HepG2 (cell line): ENCODE measurements at regions not wholly inside any gene's neighbourhood (a gene's known extent, or its start where the extent isn't known, plus 50 kb on each side); places are given as distances from the start of the nearest gene placed in this dataset.

ENCODE experiments used
- ETV5 ChIP-seq: IDR thresholded peaks from 2 replicates; pipeline ENCODE4 v1.6.1; 2018; ENCODE audit warnings: missing biosample characterization, missing genetic modification reagents, inconsistent platforms, borderline replicate concordance
- HHEX ChIP-seq: IDR thresholded peaks from 2 replicates; pipeline ENCODE4 v1.6.1; 2016; ENCODE audit warnings: control low read depth
- HNF4A ChIP-seq: sonication (generic); formaldehyde crosslinking; IDR thresholded peaks from 2 replicates; pipeline ENCODE4 v1.4.0; 2020; ENCODE audit warnings: missing genetic modification reagents
- JUN ChIP-seq: sonication (generic); formaldehyde crosslinking; IDR thresholded peaks from 2 replicates; pipeline ENCODE4 v1.4.0; 2020; ENCODE audit warnings: mild to moderate bottlenecking, missing genetic modification reagents
- KIAA2018 ChIP-seq: sonication (generic); formaldehyde crosslinking; IDR thresholded peaks from 2 replicates; pipeline ENCODE4 v1.5.0; 2020; ENCODE audit warnings: mild to moderate bottlenecking, missing genetic modification reagents, borderline replicate concordance
- NFKB2 ChIP-seq: sonication (generic); formaldehyde crosslinking; IDR thresholded peaks from 2 replicates; pipeline ENCODE4 v1.4.0; 2020; ENCODE audit warnings: missing genetic modification reagents, borderline replicate concordance
- NR2F2 ChIP-seq: IDR thresholded peaks from 2 replicates; pipeline ENCODE4 v1.6.1; 2012; ENCODE audit warnings: low read depth, inconsistent platforms, borderline replicate concordance
- POGZ ChIP-seq: sonication (generic); formaldehyde crosslinking; IDR thresholded peaks from 2 replicates; pipeline ENCODE4 v1.4.0; 2020; ENCODE audit warnings: mild to moderate bottlenecking, missing genetic modification reagents
- SOX13 ChIP-seq, 3 experiments: fragments of 450-650 bp in 1 of 3; sonication (generic) in 1 of 3; formaldehyde crosslinking in 1 of 3; IDR thresholded peaks in 2 of 3; conservative IDR thresholded peaks in 1 of 3; 2 replicates each; pipeline versions ENCODE4 v1.5.0 to v1.6.1; 2016 to 2020; ENCODE audit warnings: antibody characterized with exemption in 1 of 3, mild to moderate bottlenecking in 1 of 3, missing compliant biosample characterization in 1 of 3, missing genetic modification reagents in 1 of 3, moderate library complexity in 1 of 3
- SUZ12 ChIP-seq: fragments of 150-350 bp; IDR thresholded peaks from 2 replicates; pipeline ENCODE4 v1.6.1; 2014; ENCODE audit warnings: low read depth, low read length
- TBX3 ChIP-seq: fragments of 450-650 bp; IDR thresholded peaks from 2 replicates; pipeline ENCODE4 v1.6.1; 2017; ENCODE audit warnings: antibody characterized with exemption, mild to moderate bottlenecking, inconsistent platforms, borderline replicate concordance
- ZFY ChIP-seq: sonication (generic); formaldehyde crosslinking; IDR thresholded peaks from 2 replicates; pipeline ENCODE4 v1.4.0; 2020; ENCODE audit warnings: missing genetic modification reagents
- ZNF12 ChIP-seq: sonication (generic); formaldehyde crosslinking; IDR thresholded peaks from 2 replicates; pipeline ENCODE4 v1.5.0; 2020; ENCODE audit warnings: missing genetic modification reagents
- ZNF350 ChIP-seq: sonication (generic); formaldehyde crosslinking; IDR thresholded peaks from 2 replicates; pipeline ENCODE4 v1.4.0; 2020; ENCODE audit warnings: mild to moderate bottlenecking, low read depth, missing genetic modification reagents, borderline replicate concordance
- ZNF432 ChIP-seq: sonication (generic); formaldehyde crosslinking; IDR thresholded peaks from 2 replicates; pipeline ENCODE4 v1.5.0; 2020; ENCODE audit warnings: missing genetic modification reagents, mild to moderate bottlenecking, borderline replicate concordance
- ZNF614 ChIP-seq: IDR thresholded peaks from 2 replicates; pipeline ENCODE4 v1.6.1; 2018; ENCODE audit warnings: missing biosample characterization, missing genetic modification reagents, inconsistent platforms, borderline replicate concordance
- ZNF644 ChIP-seq: IDR thresholded peaks from 2 replicates; pipeline ENCODE4 v1.6.1; 2016; ENCODE audit warnings: low read depth
- ZNF772 ChIP-seq: sonication (generic); formaldehyde crosslinking; IDR thresholded peaks from 2 replicates; pipeline ENCODE4 v1.5.0; 2020; ENCODE audit warnings: mild to moderate bottlenecking, missing genetic modification reagents
- TF ChIP-seq, protein P1 (sequence below): sonication (generic); formaldehyde crosslinking; IDR thresholded peaks from 2 replicates; pipeline ENCODE4 v1.5.0; 2020; ENCODE audit warnings: mild to moderate bottlenecking, missing genetic modification reagents, borderline replicate concordance
- TF ChIP-seq, protein P2 (sequence below), 2 experiments: fragments of 450-650 bp in 1 of 2; sonication (generic) in 1 of 2; formaldehyde crosslinking; IDR thresholded peaks; 2 replicates each; pipeline versions ENCODE4 v1.5.0 to v1.8.0; 2020 to 2022; ENCODE audit warnings: mild to moderate bottlenecking in 1 of 2, missing genetic modification reagents in 1 of 2

DNA sequence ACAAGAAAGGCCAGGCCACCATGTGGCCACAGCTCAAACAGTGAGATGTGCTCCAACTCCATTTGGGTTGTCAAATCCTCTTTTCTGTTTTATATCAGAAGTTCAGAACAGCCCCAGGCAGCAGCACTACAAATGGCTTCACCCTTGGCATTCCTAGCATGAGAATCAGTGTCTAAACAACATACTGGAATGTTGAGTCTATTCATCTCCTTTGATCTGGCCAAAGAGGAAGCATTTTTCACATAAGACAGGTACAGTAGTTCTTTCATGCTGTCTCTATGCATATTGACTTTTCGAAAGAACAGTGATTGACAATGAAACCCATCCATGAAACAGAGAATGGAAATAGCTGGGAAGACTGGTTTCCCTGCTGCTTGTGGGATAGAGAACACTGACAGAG, 289.5 kb downstream of the USP46 start (continued):
- TF ChIP-seq KIAA2018 (no peak), SOX13 (IDR thresholded peaks at IDR 0.05) (peak; percentile 82; the same call in 1 of the 2 replicates), SOX13 (CRISPR knock-in tag; conservative IDR thresholded peaks at IDR 0.05 in 1 of 2, IDR thresholded peaks at IDR 0.05 in 1 of 2) (peak in 1 of 2 experiments; percentile 97; a peak in 2 of 4 replicates), ETV5 (CRISPR knock-in tag) (peak; percentile 81), SUZ12 (no peak), ZNF350 (no peak), ZNF644 (peak; percentile 77; the same call in 1 of the 2 replicates), ZNF772 (CRISPR knock-in tag) (no peak), ZNF614 (CRISPR knock-in tag) (peak; percentile 43; the same call in 1 of the 2 replicates), JUN (0 out of 2 replicates have a peak, but pooled peaks have one; percentile 49), POGZ (no peak), NFKB2 (no peak), TBX3 (peak; percentile 76; the same call in 1 of the 2 replicates), ZFY (CRISPR knock-in tag) (no peak), NR2F2 (0 out of 2 replicates have a peak, but pooled peaks have one; percentile 40), HNF4A (CRISPR knock-in tag) (peak; percentile 20; the same call in 1 of the 2 replicates), ZNF432 (CRISPR knock-in tag) (no peak), ZNF12 (peak; percentile 30; the same call in 1 of the 2 replicates), HHEX (peak; percentile 80; the same call in 1 of the 2 replicates)
- TF ChIP-seq, protein P1, sequence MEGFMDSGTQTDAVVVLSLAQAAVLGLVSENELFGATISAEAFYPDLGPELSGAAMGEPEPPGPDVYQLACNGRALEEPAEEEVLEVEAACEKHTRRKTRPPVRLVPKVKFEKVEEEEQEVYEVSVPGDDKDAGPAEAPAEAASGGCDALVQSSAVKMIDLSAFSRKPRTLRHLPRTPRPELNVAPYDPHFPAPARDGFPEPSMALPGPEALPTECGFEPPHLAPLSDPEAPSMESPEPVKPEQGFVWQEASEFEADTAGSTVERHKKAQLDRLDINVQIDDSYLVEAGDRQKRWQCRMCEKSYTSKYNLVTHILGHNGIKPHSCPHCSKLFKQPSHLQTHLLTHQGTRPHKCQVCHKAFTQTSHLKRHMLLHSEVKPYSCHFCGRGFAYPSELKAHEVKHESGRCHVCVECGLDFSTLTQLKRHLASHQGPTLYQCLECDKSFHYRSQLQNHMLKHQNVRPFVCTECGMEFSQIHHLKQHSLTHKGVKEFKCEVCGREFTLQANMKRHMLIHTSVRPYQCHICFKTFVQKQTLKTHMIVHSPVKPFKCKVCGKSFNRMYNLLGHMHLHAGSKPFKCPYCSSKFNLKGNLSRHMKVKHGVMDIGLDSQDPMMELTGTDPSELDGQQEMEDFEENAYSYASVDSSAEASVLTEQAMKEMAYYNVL (CRISPR knock-in tag): no peak
- TF ChIP-seq, protein P2, sequence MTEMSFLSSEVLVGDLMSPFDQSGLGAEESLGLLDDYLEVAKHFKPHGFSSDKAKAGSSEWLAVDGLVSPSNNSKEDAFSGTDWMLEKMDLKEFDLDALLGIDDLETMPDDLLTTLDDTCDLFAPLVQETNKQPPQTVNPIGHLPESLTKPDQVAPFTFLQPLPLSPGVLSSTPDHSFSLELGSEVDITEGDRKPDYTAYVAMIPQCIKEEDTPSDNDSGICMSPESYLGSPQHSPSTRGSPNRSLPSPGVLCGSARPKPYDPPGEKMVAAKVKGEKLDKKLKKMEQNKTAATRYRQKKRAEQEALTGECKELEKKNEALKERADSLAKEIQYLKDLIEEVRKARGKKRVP (CRISPR knock-in tag; IDR thresholded peaks at IDR 0.05): peak in 1 of 2 experiments; percentile 23; a peak in 1 of 4 replicates
